CD4-positive, alpha-beta memory T cell (primary cell): ENCODE measurements at regions not wholly inside any gene's neighbourhood (a gene's known extent, or its start where the extent isn't known, plus 50 kb on each side); places are given as distances from the start of the nearest gene placed in this dataset.
A peak's percentile ranks its signal among the peaks of the same experiment; 100 is the strongest.

Experiments used
- CTCF ChIA-PET: fragments of 350-600 bp; sonication (Branson Sonifier 250); formaldehyde crosslinking; loops from one replicate; lab custom pipeline; 2021; ENCODE audit warnings: inconsistent platforms; ENCODE audit not compliant: partially characterized antibody; lab: Charles Lee
- POLR2A ChIA-PET: fragments of 350-600 bp; sonication (Branson Sonifier 250); formaldehyde crosslinking; loops from one replicate; lab custom pipeline; 2021; ENCODE audit not compliant: partially characterized antibody; lab: Charles Lee
- DNase-seq, 5 donors: peaks; one replicate each; pipeline versions ENCODE4 v3.0.0 to v3.0.0-alpha.2; 2020 to 2022; ENCODE audit warnings: mixed read lengths in 1 of 5
- H3K27ac ChIP-seq: one replicate; pipeline ENCODE4 v1.7.0; 2013; ENCODE audit warnings: low read depth, low read length
- H3K27me3 ChIP-seq: 2 replicates; pipeline ENCODE4 v1.7.0; 2013; ENCODE audit warnings: mild to moderate bottlenecking, low read length, moderate library complexity; ENCODE audit not compliant: insufficient read depth
- H3K36me3 ChIP-seq: 2 replicates; pipeline ENCODE4 v1.7.0; 2013; ENCODE audit warnings: mild to moderate bottlenecking, low read length, moderate library complexity; ENCODE audit not compliant: insufficient read depth
- H3K4me1 ChIP-seq: 2 replicates; pipeline ENCODE4 v1.7.0; 2013; ENCODE audit warnings: mild to moderate bottlenecking, low read length, moderate library complexity; ENCODE audit not compliant: insufficient read depth
- H3K4me3 ChIP-seq, 2 donors: one replicate each; pipeline ENCODE4 v1.7.0; 2013; ENCODE audit warnings: low read length in 2 of 2, mild to moderate bottlenecking in 1 of 2
- H3K9me3 ChIP-seq, 2 donors: one replicate each; pipeline ENCODE4 v1.7.0; 2013; ENCODE audit warnings: low read length in 2 of 2, control low read depth in 1 of 2; ENCODE audit not compliant: control insufficient read depth in 1 of 2
- H3K27ac Mint-ChIP-seq, 7 donors: one replicate each; pipeline ENCODE4 v1.8.0; 2020 to 2021; ENCODE audit warnings: mixed read lengths in 7 of 7, mild to moderate bottlenecking in 6 of 7, inconsistent platforms in 3 of 7, moderate library complexity in 3 of 7
- H3K27me3 Mint-ChIP-seq, 2 donors: one replicate each; pipeline ENCODE4 v1.8.0; 2020 to 2021; ENCODE audit warnings: mixed read lengths in 2 of 2
- H3K36me3 Mint-ChIP-seq, 2 donors: one replicate each; pipeline ENCODE4 v1.8.0; 2020 to 2021; ENCODE audit warnings: mixed read lengths in 2 of 2, inconsistent platforms in 1 of 2, mild to moderate bottlenecking in 1 of 2
- H3K4me1 Mint-ChIP-seq, 4 donors: one replicate each; pipeline ENCODE4 v1.8.0; 2020 to 2021; ENCODE audit warnings: mixed read lengths in 4 of 4, mild to moderate bottlenecking in 1 of 4
- H3K4me3 Mint-ChIP-seq, 8 donors: one replicate each; pipeline ENCODE4 v1.8.0; 2020 to 2021; ENCODE audit warnings: mixed read lengths in 8 of 8, mild to moderate bottlenecking in 7 of 8, moderate library complexity in 6 of 8, inconsistent platforms in 3 of 8
- H3K9me3 Mint-ChIP-seq, 8 donors: one replicate each; pipeline ENCODE4 v1.8.0; 2020 to 2021; ENCODE audit warnings: mixed read lengths in 8 of 8, mild to moderate bottlenecking in 5 of 8, inconsistent platforms in 3 of 8, moderate library complexity in 1 of 8
- intact Hi-C: fragments of 100-400 bp; cut with micrococcal nuclease; formaldehyde crosslinking; loops from one replicate; pipeline ENCODE4 v1.15.1; 2023

DNA sequence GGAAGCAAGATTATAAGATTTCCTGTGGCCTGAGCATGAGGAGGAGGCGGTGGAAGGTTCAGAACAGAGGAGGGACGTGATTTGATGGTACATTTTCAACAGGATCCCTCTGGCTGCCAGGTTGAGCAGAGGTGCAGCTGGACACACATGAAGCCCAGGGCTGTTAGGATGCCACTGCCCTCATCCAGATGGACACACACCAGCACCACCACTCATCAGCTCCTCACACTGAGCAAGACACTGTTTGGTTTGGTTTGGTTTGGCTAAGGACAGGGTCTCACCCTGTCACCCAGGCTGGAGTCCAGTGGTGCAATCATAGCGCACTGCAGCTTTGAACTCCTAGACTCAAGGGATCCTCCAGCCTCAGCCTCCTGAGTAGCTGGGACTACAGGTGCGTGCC, 402.6 kb upstream of the C16orf82 start:
- H3K4me3 Mint-ChIP-seq = no peak overlapping the region
- H3K27me3 Mint-ChIP-seq = peaks cover 7 to 12% of the 10 kb centered on the region in 2 donors
- no peaks in the 10 kb centered on the region for H3K9me3 ChIP-seq
- no peaks in the 10 kb centered on the region for H3K9me3 Mint-ChIP-seq
- H3K27ac ChIP-seq = no peak overlapping the region
- H3K4me1 ChIP-seq = no peaks in the 10 kb centered on the region
- H3K27ac Mint-ChIP-seq = no peak overlapping the region
- intact Hi-C loops = no loop called here
- H3K4me1 Mint-ChIP-seq = peaks cover 0 to 10% (median 2%) of the 10 kb centered on the region in 4 donors
- no peaks in the 10 kb centered on the region for H3K36me3 Mint-ChIP-seq
- H3K4me3 ChIP-seq = no peak overlapping the region
- POLR2A ChIA-PET = no interaction called here
- no peak for DNase-seq
- H3K36me3 ChIP-seq = no peaks in the 10 kb centered on the region
- CTCF ChIA-PET = no interaction called here
- H3K27me3 ChIP-seq = no peaks in the 10 kb centered on the region

DNA sequence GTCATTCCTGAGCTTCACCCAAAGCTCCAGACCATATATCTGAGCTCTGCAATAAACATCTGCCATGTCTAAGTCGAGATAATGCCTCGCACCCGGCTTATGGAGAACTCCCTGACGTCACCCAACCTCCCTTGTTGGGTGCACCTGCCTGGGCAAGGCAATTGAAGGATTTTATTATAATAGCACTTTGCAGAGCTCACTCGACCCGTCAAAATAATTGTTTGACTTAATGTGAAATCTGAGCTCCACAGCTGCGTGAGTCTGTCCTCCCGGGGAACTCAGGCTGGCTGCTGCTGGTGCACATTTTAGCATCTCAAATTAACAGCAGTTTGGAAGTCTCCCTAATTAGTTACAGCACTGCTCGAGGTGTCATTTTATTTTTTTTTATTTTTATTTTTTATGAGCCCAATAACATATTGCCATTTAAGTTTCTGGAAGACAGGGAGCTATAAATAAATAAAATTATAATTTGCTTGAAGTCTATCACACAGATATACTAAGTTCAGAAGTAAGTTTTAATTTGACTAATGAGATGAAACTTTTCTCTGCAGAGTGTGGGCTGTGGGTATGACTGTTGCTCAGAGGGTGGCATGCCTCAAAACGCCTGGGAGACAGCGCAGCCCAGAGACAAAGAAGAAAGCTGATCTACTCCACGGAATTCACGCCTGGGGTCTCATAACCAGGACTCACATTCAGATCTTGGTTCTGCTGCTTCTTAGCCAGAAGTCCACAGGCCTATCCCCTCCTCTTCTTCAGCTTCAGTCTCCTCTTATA, 401.4 kb upstream of the C16orf82 start:
- Mint-ChIP-seq H3K36me3 (no peaks in the 10 kb centered on the region), H3K4me3 (no peak overlapping the region), H3K27me3 (peaks cover 7 to 11% of the 10 kb centered on the region in 2 donors), H3K27ac (peak overlapping the region in 1 of 7 donors; percentile 24), H3K4me1 (peaks cover 0 to 10% (median 2%) of the 10 kb centered on the region in 4 donors), H3K9me3 (peaks cover 0 to 1% (median 0%) of the 10 kb centered on the region in 8 donors)
- intact Hi-C loops = no loop called here
- CTCF ChIA-PET = no interaction called here
- H3K4me1 ChIP-seq = no peaks in the 10 kb centered on the region
- H3K9me3 ChIP-seq = no peaks in the 10 kb centered on the region
- H3K27me3 ChIP-seq = no peaks in the 10 kb centered on the region
- no peaks in the 10 kb centered on the region for H3K36me3 ChIP-seq
- no peak overlapping the region for H3K27ac ChIP-seq
- H3K4me3 ChIP-seq = no peak overlapping the region
- POLR2A ChIA-PET = no interaction called here
- DNase-seq = no peak

DNA sequence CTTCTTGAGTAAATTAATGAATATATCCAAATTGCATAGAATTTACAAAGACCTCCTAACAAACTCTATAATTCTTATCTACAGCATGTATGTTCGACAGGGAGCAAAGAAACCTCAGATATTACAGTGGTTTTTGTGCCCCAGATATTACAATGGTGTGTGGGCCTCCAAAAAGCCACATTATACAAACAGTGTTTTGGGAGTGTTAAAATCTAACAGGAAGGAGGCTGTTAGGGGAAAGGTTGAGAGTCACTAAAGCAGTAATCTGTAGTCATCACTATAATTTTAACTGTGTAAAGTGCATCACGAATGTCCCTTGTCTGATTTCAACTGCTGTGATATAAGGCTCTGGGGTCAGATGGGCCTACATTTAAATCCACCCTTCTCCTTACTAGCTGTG, 400.2 kb upstream of the C16orf82 start:
- Histone ChIP-seq H3K27me3 (no peaks in the 10 kb centered on the region), H3K4me1 (no peaks in the 10 kb centered on the region), H3K9me3 (no peaks in the 10 kb centered on the region), H3K4me3 (no peak overlapping the region), H3K36me3 (no peaks in the 10 kb centered on the region), H3K27ac (no peak overlapping the region)
- POLR2A ChIA-PET = no interaction called here
- intact Hi-C loops = no loop called here
- Mint-ChIP-seq H3K4me1 (peaks cover 0 to 10% (median 2%) of the 10 kb centered on the region in 4 donors), H3K27ac (peak overlapping the region in 2 of 7 donors; percentile 6 to 31), H3K27me3 (peaks cover 6 to 8% of the 10 kb centered on the region in 2 donors), H3K36me3 (no peaks in the 10 kb centered on the region), H3K4me3 (peak overlapping the region in 1 of 8 donors; percentile 9), H3K9me3 (peaks cover 0 to 1% (median 0%) of the 10 kb centered on the region in 8 donors)
- CTCF ChIA-PET = no interaction called here
- peak in 4 of 5 donors; percentile 3 to 21 (median 14) for DNase-seq

DNA sequence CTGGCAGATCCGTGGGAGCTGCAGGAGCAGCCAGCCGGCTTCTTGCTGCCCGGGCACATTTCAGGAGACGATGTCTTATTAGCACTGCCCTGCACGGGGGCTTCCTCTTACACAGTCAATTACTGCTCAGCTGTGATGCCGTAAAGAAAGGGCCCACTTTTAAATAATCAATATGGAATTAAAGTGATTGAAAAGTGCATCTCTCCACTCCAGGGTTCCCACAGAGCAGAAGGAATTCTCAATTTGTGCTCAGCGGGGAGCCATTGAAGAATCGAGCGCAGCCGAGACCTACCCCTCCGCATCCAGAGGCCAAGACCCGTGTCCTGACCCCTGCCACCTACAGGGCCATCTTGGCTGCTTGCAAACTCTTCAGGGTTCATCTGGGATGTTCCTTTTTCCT, 399.4 kb upstream of the C16orf82 start:
- POLR2A ChIA-PET = no interaction called here
- no peak overlapping the region for H3K4me3 ChIP-seq
- no peaks in the 10 kb centered on the region for H3K36me3 Mint-ChIP-seq
- H3K27me3 ChIP-seq = no peaks in the 10 kb centered on the region
- H3K4me1 Mint-ChIP-seq = peaks cover 0 to 11% (median 3%) of the 10 kb centered on the region in 4 donors
- peaks cover 6 to 8% of the 10 kb centered on the region in 2 donors for H3K27me3 Mint-ChIP-seq
- H3K9me3 Mint-ChIP-seq = peaks cover 0 to 1% (median 0%) of the 10 kb centered on the region in 8 donors
- H3K27ac Mint-ChIP-seq = no peak overlapping the region
- H3K36me3 ChIP-seq = no peaks in the 10 kb centered on the region
- CTCF ChIA-PET = no interaction called here
- no peaks in the 10 kb centered on the region for H3K4me1 ChIP-seq
- no peak for DNase-seq
- intact Hi-C loops = no loop called here
- no peak overlapping the region for H3K4me3 Mint-ChIP-seq
- no peak overlapping the region for H3K27ac ChIP-seq
- H3K9me3 ChIP-seq = no peaks in the 10 kb centered on the region

DNA sequence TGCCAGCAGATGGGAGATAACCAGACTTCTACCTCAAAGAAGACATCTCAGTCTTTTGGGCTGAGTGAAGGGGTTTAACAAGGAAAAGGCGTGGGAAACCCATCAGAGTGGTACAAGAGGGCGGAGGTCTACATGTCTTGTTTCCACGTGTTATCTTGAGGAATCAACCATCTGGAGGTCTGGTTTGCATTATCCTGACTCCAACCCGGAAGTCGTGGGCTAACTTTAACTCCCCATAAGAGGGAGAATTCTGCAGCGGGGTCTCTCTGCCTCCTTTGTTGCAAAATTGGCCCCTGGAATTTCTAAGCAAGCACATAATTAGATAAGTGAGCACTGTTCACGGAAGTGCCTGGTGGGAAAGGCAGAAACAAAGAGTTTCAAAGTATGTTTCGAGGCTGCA, 398.7 kb upstream of the C16orf82 start:
- Histone ChIP-seq H3K9me3 (no peaks in the 10 kb centered on the region), H3K36me3 (no peaks in the 10 kb centered on the region), H3K27ac (no peak overlapping the region), H3K4me1 (no peaks in the 10 kb centered on the region), H3K4me3 (no peak overlapping the region), H3K27me3 (no peaks in the 10 kb centered on the region)
- intact Hi-C loops = no loop called here
- Mint-ChIP-seq H3K4me1 (peaks cover 0 to 14% (median 4%) of the 10 kb centered on the region in 4 donors), H3K4me3 (peak overlapping the region in 1 of 8 donors; percentile 12), H3K27ac (no peak overlapping the region), H3K9me3 (peaks cover 0 to 1% (median 0%) of the 10 kb centered on the region in 8 donors), H3K36me3 (no peaks in the 10 kb centered on the region), H3K27me3 (peaks cover 7 to 8% of the 10 kb centered on the region in 2 donors)
- ChIA-PET POLR2A (no interaction called here), CTCF (no interaction called here)
- DNase-seq = no peak

DNA sequence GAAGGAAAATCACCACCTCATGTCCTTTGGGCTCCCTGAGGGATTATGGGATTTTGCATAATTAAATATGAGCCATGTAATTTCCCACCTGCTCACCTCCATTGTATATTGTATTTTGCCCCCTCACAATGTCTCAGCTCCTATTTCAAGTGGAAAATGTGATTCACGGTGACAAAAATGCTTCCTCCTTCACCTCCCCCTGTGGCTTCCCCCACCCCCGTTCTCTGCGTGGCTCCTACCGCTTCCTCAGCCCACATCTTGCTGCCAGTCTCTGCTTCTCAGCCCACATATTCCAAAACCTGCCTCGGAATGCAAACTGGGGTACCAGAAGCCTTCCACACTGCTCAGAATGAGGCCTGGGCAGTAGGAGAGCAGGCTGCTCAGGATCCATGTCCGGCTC, 394.5 kb upstream of the C16orf82 start:
- CTCF ChIA-PET = no interaction called here
- no peaks in the 10 kb centered on the region for H3K36me3 ChIP-seq
- Mint-ChIP-seq H3K4me1 (peaks cover 0 to 9% (median 1%) of the 10 kb centered on the region in 4 donors), H3K27me3 (peaks cover 2 to 4% of the 10 kb centered on the region in 2 donors), H3K4me3 (peak overlapping the region in 2 of 8 donors; percentile 15 to 41), H3K9me3 (peaks cover 0 to 2% (median 0%) of the 10 kb centered on the region in 8 donors), H3K27ac (peak overlapping the region in 1 of 7 donors; percentile 1), H3K36me3 (no peaks in the 10 kb centered on the region)
- no peaks in the 10 kb centered on the region for H3K4me1 ChIP-seq
- no peaks in the 10 kb centered on the region for H3K27me3 ChIP-seq
- no peak overlapping the region for H3K4me3 ChIP-seq
- H3K9me3 ChIP-seq = no peaks in the 10 kb centered on the region
- DNase-seq = no peak
- H3K27ac ChIP-seq = no peak overlapping the region
- POLR2A ChIA-PET = no interaction called here
- intact Hi-C loops = no loop called here

DNA sequence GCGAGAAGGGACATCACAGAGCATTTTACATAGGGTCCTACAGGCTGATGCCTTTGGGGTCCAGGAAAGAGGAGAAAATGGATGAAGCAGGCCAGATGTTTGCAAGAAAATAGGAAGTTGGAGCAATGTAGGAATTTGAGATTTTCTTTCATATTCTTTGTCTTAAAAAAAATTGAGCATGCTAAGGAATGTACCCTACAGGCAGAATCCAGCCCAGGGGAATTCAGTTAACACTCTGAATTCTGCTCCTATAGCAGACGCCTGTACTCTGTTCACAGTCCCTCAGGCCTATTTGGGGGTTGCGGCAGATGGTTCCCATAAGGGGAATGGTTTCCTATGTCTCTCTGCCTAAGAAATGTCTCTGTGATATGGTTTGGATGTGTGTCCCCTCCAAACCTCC, 393.7 kb upstream of the C16orf82 start:
- intact Hi-C loops = no loop called here
- ChIA-PET POLR2A (no interaction called here), CTCF (no interaction called here)
- Histone ChIP-seq H3K4me3 (no peak overlapping the region), H3K9me3 (no peaks in the 10 kb centered on the region), H3K27ac (no peak overlapping the region), H3K36me3 (no peaks in the 10 kb centered on the region), H3K4me1 (no peaks in the 10 kb centered on the region), H3K27me3 (no peaks in the 10 kb centered on the region)
- peaks cover 2 to 4% of the 10 kb centered on the region in 2 donors for H3K27me3 Mint-ChIP-seq
- H3K36me3 Mint-ChIP-seq = no peaks in the 10 kb centered on the region
- no peak overlapping the region for H3K27ac Mint-ChIP-seq
- no peak overlapping the region for H3K4me3 Mint-ChIP-seq
- peaks cover 0 to 2% (median 0%) of the 10 kb centered on the region in 8 donors for H3K9me3 Mint-ChIP-seq
- peaks cover 0 to 5% (median 1%) of the 10 kb centered on the region in 4 donors for H3K4me1 Mint-ChIP-seq
- no peak for DNase-seq
